WI38 (cell line): ENCODE measurements at regions not wholly inside any gene's neighbourhood (a gene's known extent, or its start where the extent isn't known, plus 50 kb on each side); places are given as distances from the start of the nearest gene placed in this dataset.

Source experiments
- H3K4me3 ChIP-seq: 2 replicates; pipeline ENCODE4 v1.5.1; 2011; ENCODE audit warnings: low read depth, mild to moderate bottlenecking, control low read depth, low read length
- CTCF ChIP-seq: IDR thresholded peaks from 2 replicates; pipeline ENCODE4 v1.5.1; 2012; ENCODE audit warnings: low read depth, mild to moderate bottlenecking, control low read depth, low read length

GRCh38 chr11:95434009-95434408 is 203.0 kb upstream of the SESN3 start:
- H3K4me3 ChIP-seq = no peak overlapping the region
- TF ChIP-seq CTCF = no peak

- no peak for TF ChIP-seq CTCF
- no peak overlapping the region for H3K4me3 ChIP-seq
Measured at GRCh38 chr11:95432714-95433503, 201.9 kb upstream of the SESN3 start.

DNA sequence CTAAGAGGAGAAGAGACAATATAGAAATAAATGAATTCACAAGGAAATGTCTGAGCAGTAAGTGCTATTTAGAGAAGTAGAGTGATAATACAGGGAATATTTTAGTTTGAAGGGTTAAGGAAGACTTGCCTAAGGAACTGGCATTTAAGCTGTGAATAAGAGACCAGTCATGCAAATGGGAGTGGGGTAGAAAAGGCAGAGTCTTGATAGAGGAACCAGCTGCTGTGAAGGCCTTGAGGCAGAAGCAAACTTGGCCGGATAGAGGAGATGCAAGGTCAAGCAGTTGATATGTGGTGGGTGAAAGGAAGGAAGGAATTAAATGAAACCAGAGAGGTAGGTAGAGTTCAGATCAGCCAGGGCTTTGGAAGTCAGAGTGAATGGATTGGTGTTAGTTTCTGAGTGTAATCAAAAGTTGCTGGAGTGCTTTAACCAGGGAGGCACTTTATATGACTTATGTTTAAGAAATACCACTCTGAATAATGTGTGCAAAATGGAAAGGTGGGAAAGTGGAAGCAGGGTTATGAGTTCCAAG is 198.4 kb upstream of the SESN3 start:
- no peak overlapping the region for H3K4me3 ChIP-seq
- no peak for TF ChIP-seq CTCF

GRCh38 chr11:95426823-95427462 is 195.9 kb upstream of the SESN3 start:
- H3K4me3 ChIP-seq = no peak overlapping the region
- TF ChIP-seq CTCF = no peak

- TF ChIP-seq CTCF = no peak
- no peak overlapping the region for H3K4me3 ChIP-seq
Measured at GRCh38 chr11:95419915-95420314, 188.9 kb upstream of the SESN3 start.

DNA sequence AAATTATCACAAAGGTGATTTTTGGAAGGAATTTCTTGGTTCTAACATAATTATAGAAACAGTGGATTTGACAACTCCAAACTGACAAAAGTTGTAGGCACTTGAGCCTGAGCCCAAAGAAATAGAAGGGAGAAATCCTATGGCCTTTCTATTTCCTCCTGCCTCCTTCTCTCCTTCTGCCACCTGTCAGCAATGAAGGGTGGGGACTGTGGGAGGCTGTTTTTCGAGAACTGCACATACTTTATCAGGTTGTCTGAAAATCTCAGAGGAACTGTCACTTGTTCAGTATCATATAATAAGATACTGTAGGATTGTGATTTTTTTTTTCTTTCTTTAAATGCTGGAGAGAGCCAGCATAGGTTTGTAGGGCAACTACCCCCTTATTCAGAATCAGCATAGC is 187.9 kb upstream of the SESN3 start:
- no peak overlapping the region for H3K4me3 ChIP-seq
- TF ChIP-seq CTCF = no peak

DNA sequence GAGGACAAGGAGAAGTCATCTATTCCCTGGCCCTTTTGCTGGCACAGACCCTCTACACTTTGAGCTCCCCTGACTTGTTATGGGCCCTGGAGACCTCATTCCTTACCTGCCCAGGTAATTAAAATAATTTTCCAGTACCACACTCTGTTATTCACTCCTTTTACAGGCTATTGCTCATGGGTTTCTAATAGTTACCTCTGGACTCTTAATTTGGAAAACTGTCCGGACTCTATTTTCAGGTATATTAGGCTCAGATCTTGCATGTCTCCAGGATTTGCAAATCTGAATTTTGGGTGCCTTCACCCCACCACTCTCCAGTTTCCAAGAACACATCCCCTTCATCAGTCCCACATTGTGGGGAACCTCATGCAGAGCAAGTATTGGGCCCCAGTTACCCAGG is 186.8 kb upstream of the SESN3 start:
- TF ChIP-seq CTCF = no peak
- no peak overlapping the region for H3K4me3 ChIP-seq
